AG04450 (cell line): ENCODE measurements at regions not wholly inside any gene's neighbourhood (a gene's known extent, or its start where the extent isn't known, plus 50 kb on each side); places are given as distances from the start of the nearest gene placed in this dataset.

Experiments used
- CTCF ChIA-PET: fragments of 300-600, 350-600 bp; formaldehyde crosslinking; extraction: SDS; loops from one replicate; lab custom pipeline; 2022; ENCODE audit warnings: antibody characterized with exemption, inconsistent platforms; lab: Charles Lee
- POLR2A ChIA-PET: fragments of 350-600 bp; formaldehyde crosslinking; extraction: SDS; loops from one replicate; lab custom pipeline; 2021; ENCODE audit warnings: antibody characterized with exemption, inconsistent platforms; lab: Yijun Ruan, JAX
- DNase-seq: peaks from one replicate; pipeline ENCODE4 v3.0.0-alpha.2; 2011; ENCODE audit warnings: low read depth, low spot score
- H3K27ac ChIP-seq: one replicate; pipeline ENCODE4 v1.5.1; 2012; ENCODE audit warnings: low read depth, low read length, control low read depth
- H3K27me3 ChIP-seq: one replicate; pipeline ENCODE4 v1.6.0; 2012; ENCODE audit warnings: low read length; ENCODE audit not compliant: control insufficient read depth, insufficient read depth
- H3K4me3 ChIP-seq: 2 replicates; pipeline ENCODE4 v1.5.1; 2011; ENCODE audit warnings: mild to moderate bottlenecking, low read depth, low read length, control low read depth
- H3K9me3 ChIP-seq: 2 replicates; pipeline ENCODE4 v1.5.1; 2012; ENCODE audit warnings: low read length; ENCODE audit not compliant: control insufficient read depth, insufficient read depth
- TF ChIP-seq, protein P1 (sequence below): IDR thresholded peaks from 2 replicates; pipeline ENCODE4 v1.5.1; 2011; ENCODE audit warnings: low read depth, low read length, control low read depth, inconsistent platforms

DNA sequence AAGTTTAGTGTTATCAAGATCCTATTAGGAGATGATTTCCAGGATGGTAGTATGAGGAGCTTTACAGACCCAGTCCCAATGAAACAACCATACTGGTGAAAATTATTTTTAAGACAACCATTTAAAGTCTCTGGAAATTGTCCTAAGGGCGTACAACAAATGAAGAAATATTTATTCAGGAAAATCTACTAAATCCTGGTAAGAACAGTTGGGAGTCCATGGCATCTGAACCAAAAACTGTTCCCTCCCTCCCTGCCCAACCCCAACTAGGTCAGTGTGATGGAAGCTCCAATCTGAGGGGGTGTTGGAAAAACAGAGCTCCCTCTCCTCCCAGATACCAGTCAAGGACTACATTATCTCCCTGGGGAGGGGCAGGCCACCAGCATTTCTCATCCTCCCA lies 74.7 kb upstream of the MKLN1 start:
- no peaks in the 10 kb centered on the region for H3K27me3 ChIP-seq
- ChIA-PET CTCF (no interaction called here), POLR2A (interaction anchor here (0.6 kb wide), 1 partner anchor 9 kb away, joined by 5 read pairs; no protein-coding TSS in a partner anchor)
- no peak overlapping the region for H3K27ac ChIP-seq
- DNase-seq, result no peak
- H3K9me3 ChIP-seq, result peaks cover 18% of the 10 kb centered on the region
- TF ChIP-seq, protein P1, sequence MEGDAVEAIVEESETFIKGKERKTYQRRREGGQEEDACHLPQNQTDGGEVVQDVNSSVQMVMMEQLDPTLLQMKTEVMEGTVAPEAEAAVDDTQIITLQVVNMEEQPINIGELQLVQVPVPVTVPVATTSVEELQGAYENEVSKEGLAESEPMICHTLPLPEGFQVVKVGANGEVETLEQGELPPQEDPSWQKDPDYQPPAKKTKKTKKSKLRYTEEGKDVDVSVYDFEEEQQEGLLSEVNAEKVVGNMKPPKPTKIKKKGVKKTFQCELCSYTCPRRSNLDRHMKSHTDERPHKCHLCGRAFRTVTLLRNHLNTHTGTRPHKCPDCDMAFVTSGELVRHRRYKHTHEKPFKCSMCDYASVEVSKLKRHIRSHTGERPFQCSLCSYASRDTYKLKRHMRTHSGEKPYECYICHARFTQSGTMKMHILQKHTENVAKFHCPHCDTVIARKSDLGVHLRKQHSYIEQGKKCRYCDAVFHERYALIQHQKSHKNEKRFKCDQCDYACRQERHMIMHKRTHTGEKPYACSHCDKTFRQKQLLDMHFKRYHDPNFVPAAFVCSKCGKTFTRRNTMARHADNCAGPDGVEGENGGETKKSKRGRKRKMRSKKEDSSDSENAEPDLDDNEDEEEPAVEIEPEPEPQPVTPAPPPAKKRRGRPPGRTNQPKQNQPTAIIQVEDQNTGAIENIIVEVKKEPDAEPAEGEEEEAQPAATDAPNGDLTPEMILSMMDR, result no peak
- H3K4me3 ChIP-seq, result no peak overlapping the region

DNA sequence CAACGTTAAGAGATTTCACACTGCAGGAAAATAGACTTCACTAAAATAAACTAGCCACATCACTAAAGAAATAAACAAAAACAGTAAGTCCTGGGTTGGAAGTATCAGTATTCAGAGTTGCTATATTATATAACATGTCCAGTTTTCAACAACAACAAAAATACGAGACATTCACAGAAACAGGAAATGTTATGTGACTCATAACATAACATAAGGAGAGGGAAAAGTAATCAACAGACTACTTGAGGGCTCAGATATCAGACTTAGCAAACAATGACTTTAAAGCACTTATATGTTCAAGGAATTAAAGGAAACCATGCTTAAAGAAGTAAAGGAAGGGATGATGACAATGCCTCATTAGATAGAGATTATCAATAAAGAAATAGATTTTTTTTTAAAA lies 73.5 kb upstream of the MKLN1 start:
- CTCF ChIA-PET, result no interaction called here
- Histone ChIP-seq H3K9me3 (peaks cover 18% of the 10 kb centered on the region), H3K27ac (no peak overlapping the region), H3K27me3 (no peaks in the 10 kb centered on the region), H3K4me3 (no peak overlapping the region)
- no peak for DNase-seq
- POLR2A ChIA-PET, result no interaction called here
- TF ChIP-seq, protein P1, result no peak

DNA sequence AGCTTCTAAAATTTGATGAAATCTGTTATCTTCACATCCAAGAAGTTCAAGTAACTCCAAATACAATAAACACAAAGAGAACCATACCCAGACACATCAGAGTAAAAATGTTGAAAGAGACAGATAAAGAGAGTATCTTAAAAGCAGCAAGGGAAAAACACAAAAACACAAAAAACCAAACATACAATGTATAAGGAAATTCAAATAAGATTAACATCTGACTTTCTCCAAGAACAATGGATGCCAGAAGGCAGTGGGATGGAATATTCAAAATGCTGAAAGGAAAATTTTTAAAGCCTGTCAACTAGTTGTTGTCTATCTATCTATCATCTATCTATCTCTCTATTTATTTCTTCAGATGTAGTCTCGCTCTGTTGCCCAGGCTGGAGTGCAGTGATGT lies 72.4 kb upstream of the MKLN1 start:
- H3K9me3 ChIP-seq, result peaks cover 18% of the 10 kb centered on the region
- ChIA-PET POLR2A (no interaction called here), CTCF (no interaction called here)
- TF ChIP-seq, protein P1, result no peak
- H3K4me3 ChIP-seq, result no peak overlapping the region
- no peak overlapping the region for H3K27ac ChIP-seq
- no peak for DNase-seq
- H3K27me3 ChIP-seq, result no peaks in the 10 kb centered on the region

DNA sequence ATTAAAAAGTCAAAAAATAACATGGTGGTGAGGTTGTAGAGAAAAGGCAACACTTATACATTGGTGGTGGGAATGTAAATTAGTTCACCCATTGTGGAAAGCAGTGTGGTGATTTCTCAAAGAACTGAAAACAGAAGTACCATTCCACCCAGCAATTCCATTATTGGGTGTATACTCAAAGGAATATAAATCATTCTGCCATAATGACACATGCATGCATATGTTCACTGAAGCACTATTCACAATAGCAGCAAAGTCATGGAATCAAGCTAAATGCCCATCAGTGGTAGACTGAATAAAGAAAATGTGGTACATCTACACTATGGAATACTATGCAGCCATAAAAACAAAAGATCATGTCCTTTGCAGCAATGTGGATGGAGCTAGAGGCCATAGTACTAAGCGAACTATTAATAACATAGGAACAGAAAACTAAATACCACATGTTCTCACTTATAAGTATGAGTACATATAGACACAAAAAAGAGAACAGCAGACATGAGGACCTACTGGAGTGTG lies 66.1 kb upstream of the MKLN1 start:
- TF ChIP-seq, protein P1, result no peak
- no peak overlapping the region for H3K27ac ChIP-seq
- no peaks in the 10 kb centered on the region; the same call in 1 of the 2 replicates for H3K9me3 ChIP-seq
- no peak overlapping the region for H3K4me3 ChIP-seq
- no peak for DNase-seq
- CTCF ChIA-PET, result interaction anchor here (0.6 kb wide), 1 partner anchor 1220 kb away, joined by 6 read pairs; no protein-coding TSS in a partner anchor
- H3K27me3 ChIP-seq, result no peaks in the 10 kb centered on the region
- POLR2A ChIA-PET, result no interaction called here

DNA sequence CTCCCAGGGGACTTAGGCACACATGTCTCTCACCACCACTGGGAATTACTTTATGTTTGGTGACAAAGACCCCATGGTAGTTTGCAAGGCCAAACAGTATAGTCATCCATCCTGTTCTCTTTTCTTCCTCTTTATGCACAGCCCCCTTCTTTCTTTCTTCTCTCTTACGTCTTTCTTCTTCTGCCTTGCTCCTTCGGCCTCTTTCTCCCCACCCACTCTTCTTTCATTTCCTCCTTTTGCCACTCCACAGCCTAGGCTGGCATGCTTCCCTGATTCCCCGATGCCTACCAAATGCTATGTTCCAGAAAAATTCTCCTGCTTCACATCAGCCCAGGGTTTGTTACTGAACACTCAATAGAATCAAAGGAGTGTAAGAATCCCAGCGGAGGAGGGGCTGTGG lies 62.4 kb upstream of the MKLN1 start:
- DNase-seq, result no peak
- H3K27ac ChIP-seq, result no peak overlapping the region
- H3K27me3 ChIP-seq, result no peaks in the 10 kb centered on the region
- no peak overlapping the region for H3K4me3 ChIP-seq
- H3K9me3 ChIP-seq, result no peaks in the 10 kb centered on the region
- POLR2A ChIA-PET, result no interaction called here
- TF ChIP-seq, protein P1, result no peak
- CTCF ChIA-PET, result no interaction called here
